ENCODE measurements at regions not wholly inside any gene's neighbourhood (a gene's known extent, or its start where the extent isn't known, plus 50 kb on each side); places are given as distances from the start of the nearest gene placed in this dataset.

DNA sequence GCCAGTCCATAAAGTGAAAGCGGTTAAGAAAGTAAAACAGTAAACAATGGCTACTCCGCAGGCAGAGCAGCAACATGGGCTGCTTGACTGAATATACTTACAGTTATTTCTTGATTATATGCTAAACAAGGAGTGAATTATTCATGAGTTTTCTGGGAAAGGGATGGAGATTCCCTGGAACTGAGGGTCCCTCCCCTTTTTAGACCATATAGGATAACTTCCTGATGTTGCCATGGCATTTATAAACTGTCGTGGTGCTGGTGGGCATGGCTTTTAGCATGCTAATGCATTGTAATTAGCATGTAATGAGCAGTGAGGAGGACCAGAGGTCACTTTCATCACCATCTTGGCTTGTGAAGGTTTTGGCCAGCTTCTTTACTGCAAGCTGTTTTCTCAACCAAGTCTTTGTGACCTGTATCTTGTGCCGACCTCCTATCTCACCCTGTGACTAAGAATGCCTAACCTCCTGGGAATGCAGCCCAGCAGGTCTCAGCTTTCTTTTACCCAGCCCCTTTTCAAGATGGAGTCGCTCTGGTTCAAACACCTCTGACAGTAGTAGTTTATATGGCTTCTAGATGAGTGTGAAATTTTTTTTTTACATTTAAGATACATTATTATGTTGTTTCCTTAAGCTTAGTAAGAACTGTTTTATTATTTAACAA lies 514.8 kb upstream of the TENM3 start:
- ATAC-seq: no peak
- WGBS, 4 donors: 54 to 64% (median 57%) methylated on average over 5 of the region's 5 CpGs
- Histone ChIP-seq H3K27me3 (no peaks in the 10 kb centered on the region), H3K27ac (no peak overlapping the region), H3K9me3 (peaks cover 0 to 13% (median 3%) of the 10 kb centered on the region in 12 donors), H3K4me1 (no peaks in the 10 kb centered on the region), H3K36me3 (no peaks in the 10 kb centered on the region), H3K4me3 (no peak overlapping the region)
- no peak for DNase-seq
- no peak for TF ChIP-seq POLR2A (IDR thresholded peaks at IDR 0.05)
- TF ChIP-seq, protein P1, sequence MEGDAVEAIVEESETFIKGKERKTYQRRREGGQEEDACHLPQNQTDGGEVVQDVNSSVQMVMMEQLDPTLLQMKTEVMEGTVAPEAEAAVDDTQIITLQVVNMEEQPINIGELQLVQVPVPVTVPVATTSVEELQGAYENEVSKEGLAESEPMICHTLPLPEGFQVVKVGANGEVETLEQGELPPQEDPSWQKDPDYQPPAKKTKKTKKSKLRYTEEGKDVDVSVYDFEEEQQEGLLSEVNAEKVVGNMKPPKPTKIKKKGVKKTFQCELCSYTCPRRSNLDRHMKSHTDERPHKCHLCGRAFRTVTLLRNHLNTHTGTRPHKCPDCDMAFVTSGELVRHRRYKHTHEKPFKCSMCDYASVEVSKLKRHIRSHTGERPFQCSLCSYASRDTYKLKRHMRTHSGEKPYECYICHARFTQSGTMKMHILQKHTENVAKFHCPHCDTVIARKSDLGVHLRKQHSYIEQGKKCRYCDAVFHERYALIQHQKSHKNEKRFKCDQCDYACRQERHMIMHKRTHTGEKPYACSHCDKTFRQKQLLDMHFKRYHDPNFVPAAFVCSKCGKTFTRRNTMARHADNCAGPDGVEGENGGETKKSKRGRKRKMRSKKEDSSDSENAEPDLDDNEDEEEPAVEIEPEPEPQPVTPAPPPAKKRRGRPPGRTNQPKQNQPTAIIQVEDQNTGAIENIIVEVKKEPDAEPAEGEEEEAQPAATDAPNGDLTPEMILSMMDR (IDR thresholded peaks at IDR 0.05): no peak
- intact Hi-C loops (cut with DNase I): no loop called here

DNA sequence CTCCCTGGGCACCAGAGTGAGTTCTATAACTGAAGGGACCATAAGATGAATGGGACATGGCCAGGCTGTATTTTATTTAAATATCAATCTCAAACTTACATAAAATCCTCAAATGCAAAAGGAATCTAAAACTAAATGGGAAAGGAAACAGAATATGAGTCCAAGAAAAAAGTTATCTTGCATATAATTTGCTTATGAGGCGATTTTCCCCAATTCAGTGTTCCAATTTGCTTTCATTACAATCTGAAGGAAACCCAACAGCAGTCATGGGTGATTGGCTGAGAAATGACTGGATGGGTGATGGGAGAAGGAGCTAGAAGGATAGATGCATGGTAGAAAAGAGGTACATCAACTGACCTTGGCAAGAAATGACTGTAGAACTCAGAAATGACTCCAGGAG lies 511.3 kb upstream of the TENM3 start:
- TF ChIP-seq, protein P1 (IDR thresholded peaks at IDR 0.05): no peak
- TF ChIP-seq POLR2A (IDR thresholded peaks at IDR 0.05): no peak
- no peak for ATAC-seq

DNA sequence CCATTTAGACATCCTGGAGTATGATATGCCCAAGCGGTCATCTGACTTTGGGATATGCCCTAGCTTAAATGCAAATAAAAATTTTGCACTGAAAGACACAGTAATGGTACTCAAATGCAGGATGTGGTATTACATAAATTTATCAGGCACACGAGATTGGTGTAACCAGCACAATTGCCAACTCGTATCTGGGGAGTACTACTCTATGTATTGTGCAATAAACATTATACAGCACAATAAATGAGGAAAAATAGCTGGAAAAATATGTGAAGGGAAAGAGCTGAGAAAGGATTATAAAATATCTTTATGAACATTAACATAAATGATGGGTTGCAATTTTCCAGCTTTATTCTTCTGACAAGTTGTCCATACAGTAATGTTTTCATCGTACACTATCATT lies 505.5 kb upstream of the TENM3 start:
- H3K27ac ChIP-seq: no peak overlapping the region
- H3K4me1 ChIP-seq: no peaks in the 10 kb centered on the region
- H3K9me3 ChIP-seq: no peaks in the 10 kb centered on the region
- WGBS, 4 donors: 74 to 86% (median 79%) methylated on average over 4 of the region's 4 CpGs
- intact Hi-C loops (cut with DNase I): no loop called here
- H3K4me3 ChIP-seq: no peak overlapping the region
- H3K36me3 ChIP-seq: no peaks in the 10 kb centered on the region
- no peak for TF ChIP-seq POLR2A (IDR thresholded peaks at IDR 0.05)
- TF ChIP-seq, protein P1 (IDR thresholded peaks at IDR 0.05): no peak
- no peaks in the 10 kb centered on the region for H3K27me3 ChIP-seq
- no peak for ATAC-seq
- DNase-seq: no peak

More for the DNA sequence above, 511.3 kb upstream of the TENM3 start:
- intact Hi-C loops (cut with DNase I): no loop called here
- Histone ChIP-seq H3K4me3 (no peak overlapping the region), H3K27me3 (no peaks in the 10 kb centered on the region), H3K4me1 (no peaks in the 10 kb centered on the region), H3K27ac (no peak overlapping the region), H3K36me3 (no peaks in the 10 kb centered on the region), H3K9me3 (peaks cover 0 to 6% (median 0%) of the 10 kb centered on the region in 12 donors)
- WGBS, 4 donors: 69 to 82% (median 77%) methylated on average over 1 of the region's 1 CpG
- no peak for DNase-seq

DNA sequence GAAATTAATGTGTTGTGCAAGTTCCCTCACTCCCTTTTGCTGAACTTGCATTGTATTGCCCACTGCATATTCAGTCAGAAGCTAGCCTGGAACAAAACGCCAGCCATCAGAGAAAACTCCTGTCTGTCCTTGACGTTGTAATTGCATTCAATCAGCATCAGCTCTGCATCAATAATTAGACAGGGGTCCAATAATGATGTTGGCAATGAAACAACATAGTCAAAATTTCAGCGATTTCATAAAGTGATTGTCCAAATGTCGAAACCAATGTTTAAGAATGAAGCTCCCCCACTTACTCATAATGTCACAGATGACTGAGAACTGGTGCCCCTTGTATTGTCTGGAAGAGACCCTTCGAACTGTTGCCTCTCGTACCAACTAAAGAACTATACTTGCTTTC lies 504.2 kb upstream of the TENM3 start:
- Histone ChIP-seq H3K4me1 (no peaks in the 10 kb centered on the region), H3K4me3 (no peak overlapping the region), H3K9me3 (peaks cover 0 to 4% (median 0%) of the 10 kb centered on the region in 12 donors), H3K36me3 (no peaks in the 10 kb centered on the region), H3K27me3 (no peaks in the 10 kb centered on the region), H3K27ac (no peak overlapping the region)
- ATAC-seq: no peak
- WGBS, 4 donors: 82 to 89% (median 86%) methylated on average over 6 of the region's 6 CpGs
- no peak for TF ChIP-seq POLR2A (IDR thresholded peaks at IDR 0.05)
- TF ChIP-seq, protein P1 (IDR thresholded peaks at IDR 0.05): no peak
- DNase-seq: no peak
- intact Hi-C loops (cut with DNase I): no loop called here

Measured in heart left ventricle (tissue), 16 donors.